ENCODE measurements at regions not wholly inside any gene's neighbourhood (a gene's known extent, or its start where the extent isn't known, plus 50 kb on each side); places are given as distances from the start of the nearest gene placed in this dataset.

- DNase-seq = no peak
Observed at GRCh38 chr17:72479113-72479512, 358.3 kb downstream of the SOX9 start.

- DNase-seq = no peak
Observed at GRCh38 chr17:72481572-72481971, 360.8 kb downstream of the SOX9 start.

- DNase-seq = no peak
Observed at GRCh38 chr17:72485596-72485995, 364.8 kb downstream of the SOX9 start.

GRCh38 chr17:72486806-72487205 lies 366.0 kb downstream of the SOX9 start:
- no peak for DNase-seq

- no peak for DNase-seq
Observed at GRCh38 chr17:72487731-72488494, 367.1 kb downstream of the SOX9 start.

GRCh38 chr17:72488555-72489271 lies 367.9 kb downstream of the SOX9 start:
- no peak for DNase-seq

GRCh38 chr17:72489272-72489641 lies 368.4 kb downstream of the SOX9 start:
- DNase-seq = no peak

- DNase-seq = no peak
Observed at GRCh38 chr17:72491102-72491501, 370.3 kb downstream of the SOX9 start.

GRCh38 chr17:72492494-72492893 lies 371.7 kb downstream of the SOX9 start:
- DNase-seq = no peak

GRCh38 chr17:72492941-72493340 lies 372.1 kb downstream of the SOX9 start:
- DNase-seq = no peak

GRCh38 chr17:72494566-72494965 lies 373.7 kb downstream of the SOX9 start:
- DNase-seq = no peak

GRCh38 chr17:72496461-72496860 lies 375.6 kb downstream of the SOX9 start:
- DNase-seq = no peak

GRCh38 chr17:72497915-72498314 lies 377.1 kb downstream of the SOX9 start:
- no peak for DNase-seq

GRCh38 chr17:72498364-72499210 lies 377.8 kb downstream of the SOX9 start:
- no peak for DNase-seq

- no peak for DNase-seq
Observed at GRCh38 chr17:72501404-72502370, 380.9 kb downstream of the SOX9 start.

GRCh38 chr17:72502371-72503341 lies 381.8 kb downstream of the SOX9 start:
- no peak for DNase-seq

- no peak for DNase-seq
Observed at GRCh38 chr17:72503556-72503955, 382.7 kb downstream of the SOX9 start.

- DNase-seq = no peak
Observed at GRCh38 chr17:72504783-72505182, 384.0 kb downstream of the SOX9 start.

- no peak for DNase-seq
Observed at GRCh38 chr17:72506773-72507172, 386.0 kb downstream of the SOX9 start.

- DNase-seq = no peak
Observed at GRCh38 chr17:72507370-72507769, 386.6 kb downstream of the SOX9 start.

- DNase-seq = no peak
Observed at GRCh38 chr17:72510351-72511016, 389.7 kb downstream of the SOX9 start.

Measured in CD4-positive, alpha-beta T cell treated with Interleukin-4 for 4 hours (primary cell).